A549 (cell line): ENCODE measurements at regions not wholly inside any gene's neighbourhood (a gene's known extent, or its start where the extent isn't known, plus 50 kb on each side); places are given as distances from the start of the nearest gene placed in this dataset.

ENCODE experiments used
- ATAC-seq, 2 experiments: fragments of 200-7000 bp in 1 of 2; fragments of >200 bp in 1 of 2; cut with Nextera tagmentation in 1 of 2; cut with Tn5 transposase in 1 of 2; 3 replicates each; pipeline versions ENCODE4 v1.8.0 to v1.9.1; 2018 to 2020; ENCODE audit warnings: mild to moderate bottlenecking in 1 of 2, moderate library complexity in 1 of 2
- CTCF ChIA-PET: fragments of 300-600 bp; sonication (Branson Sonifier 250); formaldehyde crosslinking; extraction: SDS; loops from one replicate; lab custom pipeline; 2021; ENCODE audit warnings: antibody characterized with exemption, inconsistent platforms; lab: Yijun Ruan, JAX
- POLR2A ChIA-PET: fragments of 350-600 bp; formaldehyde crosslinking; extraction: SDS; loops from one replicate; lab custom pipeline; 2021; ENCODE audit warnings: antibody characterized with exemption, inconsistent platforms; lab: Yijun Ruan, JAX
- DNase-seq, 2 experiments: peaks; one replicate each; pipeline versions ENCODE4 v3.0.0 to v3.0.0-alpha.2; 2011 to 2016; ENCODE audit warnings: low read depth in 1 of 2, low spot score in 1 of 2
- FAIRE-seq: peaks from 2 replicates; lab custom pipeline; 2011; peaks lifted over from hg19 to GRCh38; lab: Jason Lieb, UNC
- H3K27ac ChIP-seq, 2 experiments: fragments of >200 bp; sonication (Bioruptor Twin); formaldehyde crosslinking; 3 replicates each; pipeline ENCODE4 v1.5.1; 2016 to 2017
- H3K4me1 ChIP-seq: fragments of >200 bp; sonication (Bioruptor Twin); formaldehyde crosslinking; 3 replicates; pipeline ENCODE4 v1.6.1; 2016
- H3K4me2 ChIP-seq: fragments of >200 bp; sonication (Bioruptor Twin); formaldehyde crosslinking; 3 replicates; pipeline ENCODE4 v1.6.1; 2016
- H3K4me3 ChIP-seq: fragments of >200 bp; sonication (Bioruptor Twin); formaldehyde crosslinking; 3 replicates; pipeline ENCODE4 v1.5.1; 2016
- H3K9me3 ChIP-seq: fragments of >200 bp; sonication (Bioruptor Twin); formaldehyde crosslinking; 3 replicates; pipeline ENCODE4 v1.6.1; 2016
- BHLHE40 ChIP-seq: IDR thresholded peaks from 2 replicates; pipeline ENCODE4 v1.6.1; 2012; ENCODE audit warnings: low read depth, low read length, inconsistent platforms
- EHF ChIP-seq: fragments of 250-450 bp; sonication (Bioruptor Pico); IDR thresholded peaks from 2 replicates; pipeline ENCODE4 v1.5.0; 2020; ENCODE audit warnings: mild to moderate bottlenecking
- EHMT2 ChIP-seq: fragments of 200-600 bp; sonication (generic); IDR thresholded peaks from 2 replicates; pipeline ENCODE4 v1.6.1; 2016; ENCODE audit warnings: antibody characterized with exemption, low read depth, mild to moderate bottlenecking, moderate library complexity
- EP300 ChIP-seq, 2 experiments: fragments of >200 bp; sonication (Bioruptor Twin); formaldehyde crosslinking; IDR thresholded peaks; 2 replicates in 1 of 2; 3 replicates in 1 of 2; pipeline ENCODE4 v1.6.1; 2016 to 2017
- FOSL2 ChIP-seq, 2 experiments: fragments of 450-650 bp in 1 of 2; fragments of >200 bp in 1 of 2; sonication (Bioruptor Twin) in 1 of 2; formaldehyde crosslinking; IDR thresholded peaks; 2 replicates each; pipeline versions ENCODE4 v1.5.0 to v1.6.1; 2016 to 2020; ENCODE audit warnings: mild to moderate bottlenecking in 1 of 2, moderate library complexity in 1 of 2
- FOXS1 ChIP-seq: fragments of 250-450 bp; sonication (Bioruptor Pico); IDR thresholded peaks from 2 replicates; pipeline ENCODE4 v1.5.0; 2020; ENCODE audit warnings: mild to moderate bottlenecking, moderate library complexity
- HOXB13 ChIP-seq: fragments of 250-450 bp; sonication (Bioruptor Pico); IDR thresholded peaks from 2 replicates; pipeline ENCODE4 v1.5.0; 2020; ENCODE audit warnings: low read depth, mild to moderate bottlenecking, moderate library complexity
- MAZ ChIP-seq: fragments of 150-350 bp; IDR thresholded peaks from 2 replicates; pipeline ENCODE4 v1.6.1; 2014; ENCODE audit warnings: antibody characterized with exemption, low read depth, low read length, borderline replicate concordance
- MYC ChIP-seq: IDR thresholded peaks from 2 replicates; pipeline ENCODE4 v1.6.1; 2012; ENCODE audit warnings: mild to moderate bottlenecking, inconsistent platforms, low read length, improper control_type of control experiment, borderline replicate concordance
- PHF8 ChIP-seq: fragments of 200-600 bp; sonication (generic); IDR thresholded peaks from 2 replicates; pipeline ENCODE4 v1.6.1; 2016; ENCODE audit warnings: low read depth, mild to moderate bottlenecking, antibody characterized with exemption, moderate library complexity, borderline replicate concordance
- POLR2AphosphoS2 ChIP-seq: conservative IDR thresholded peaks from 2 replicates; pipeline ENCODE4 v1.6.1; 2012; ENCODE audit warnings: low read length, improper control_type of control experiment, inconsistent platforms
- RAD21 ChIP-seq, 2 experiments: fragments of >200 bp in 1 of 2; sonication (Bioruptor Twin) in 1 of 2; formaldehyde crosslinking in 1 of 2; IDR thresholded peaks in 1 of 2; conservative IDR thresholded peaks in 1 of 2; 2 replicates in 1 of 2; 3 replicates in 1 of 2; pipeline ENCODE4 v1.6.1; 2012 to 2018; ENCODE audit warnings: inconsistent platforms in 1 of 2
- RFX5 ChIP-seq: fragments of 450-650 bp; IDR thresholded peaks from 2 replicates; pipeline ENCODE4 v1.7.1; 2014; ENCODE audit warnings: antibody characterized with exemption, mild to moderate bottlenecking, moderate library complexity
- RNF2 ChIP-seq: fragments of 200-600 bp; sonication (generic); IDR thresholded peaks from 2 replicates; pipeline ENCODE4 v1.6.1; 2016; ENCODE audit warnings: low read depth, mild to moderate bottlenecking, antibody characterized with exemption, moderate library complexity, borderline replicate concordance
- SMC3 ChIP-seq: fragments of >200 bp; sonication (Bioruptor Twin); formaldehyde crosslinking; IDR thresholded peaks from 3 replicates; pipeline ENCODE4 v1.6.1; 2018; ENCODE audit warnings: inconsistent platforms
- SREBF2 ChIP-seq: fragments of 450-650 bp; IDR thresholded peaks from 2 replicates; pipeline ENCODE4 v1.6.1; 2014; ENCODE audit warnings: mild to moderate bottlenecking, moderate library complexity
- ZC3H11A ChIP-seq: fragments of 450-650 bp; IDR thresholded peaks from 2 replicates; pipeline ENCODE4 v1.6.1; 2014; ENCODE audit warnings: antibody characterized with exemption, mild to moderate bottlenecking
- ZNF302 ChIP-seq: fragments of 250-450 bp; sonication (Bioruptor Pico); IDR thresholded peaks from 2 replicates; pipeline ENCODE4 v1.9.0; 2021; ENCODE audit warnings: inconsistent platforms, mild to moderate bottlenecking, moderate library complexity
- WGBS: methylation state at CpG from one replicate; pipeline ENCODE4 v1.1.6; 2017; ENCODE audit errors: missing lambda C conversion rate; 5-methylcytosine and 5-hydroxymethylcytosine counted together
- TF ChIP-seq, protein P1 (sequence below): IDR thresholded peaks from 2 replicates; pipeline ENCODE4 v1.6.1; 2012
- TF ChIP-seq, protein P2 (sequence below): fragments of >200 bp; sonication (Bioruptor Twin); formaldehyde crosslinking; IDR thresholded peaks from 2 replicates; pipeline ENCODE4 v1.6.1; 2016
- TF ChIP-seq, protein P3 (sequence below): IDR thresholded peaks from 2 replicates; pipeline ENCODE4 v1.6.1; 2012; ENCODE audit warnings: low read depth, borderline replicate concordance
- TF ChIP-seq, protein P4 (sequence below): fragments of >200 bp; sonication (Bioruptor Twin); formaldehyde crosslinking; IDR thresholded peaks from 3 replicates; pipeline ENCODE4 v1.5.1; 2016
- TF ChIP-seq, protein P5 (sequence below): fragments of 150-350 bp; IDR thresholded peaks from 2 replicates; pipeline ENCODE4 v1.6.1; 2014; ENCODE audit warnings: low read depth, mild to moderate bottlenecking, low read length

DNA sequence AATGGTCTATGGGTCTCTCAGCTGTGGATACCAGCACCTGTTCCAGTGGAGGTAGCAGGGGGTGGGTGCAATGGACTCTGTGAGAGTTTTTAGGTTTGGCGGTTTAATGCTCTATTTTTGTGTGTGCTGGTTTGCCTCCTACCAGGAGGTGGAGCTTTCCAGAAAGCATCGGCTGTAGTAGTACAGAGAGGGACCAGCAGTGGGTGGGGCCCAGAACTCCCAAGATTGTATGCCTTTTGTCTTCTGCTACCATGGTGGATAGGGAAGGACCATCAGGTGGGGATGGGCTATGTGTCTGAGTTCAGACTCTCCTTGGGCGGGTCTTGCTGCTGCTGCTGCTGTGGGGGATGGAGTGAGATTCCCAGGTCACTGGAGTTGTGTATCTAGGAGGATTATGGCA is 557.2 kb upstream of the GRID2 start (continued):
- TF ChIP-seq, protein P1, sequence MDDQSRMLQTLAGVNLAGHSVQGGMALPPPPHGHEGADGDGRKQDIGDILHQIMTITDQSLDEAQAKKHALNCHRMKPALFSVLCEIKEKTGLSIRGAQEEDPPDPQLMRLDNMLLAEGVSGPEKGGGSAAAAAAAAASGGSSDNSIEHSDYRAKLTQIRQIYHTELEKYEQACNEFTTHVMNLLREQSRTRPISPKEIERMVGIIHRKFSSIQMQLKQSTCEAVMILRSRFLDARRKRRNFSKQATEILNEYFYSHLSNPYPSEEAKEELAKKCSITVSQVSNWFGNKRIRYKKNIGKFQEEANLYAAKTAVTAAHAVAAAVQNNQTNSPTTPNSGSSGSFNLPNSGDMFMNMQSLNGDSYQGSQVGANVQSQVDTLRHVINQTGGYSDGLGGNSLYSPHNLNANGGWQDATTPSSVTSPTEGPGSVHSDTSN = no peak
- TF ChIP-seq ZC3H11A (no peak), RNF2 (no peak), SMC3 (no peak)
- TF ChIP-seq, all 56 proteins: peak for 0

DNA sequence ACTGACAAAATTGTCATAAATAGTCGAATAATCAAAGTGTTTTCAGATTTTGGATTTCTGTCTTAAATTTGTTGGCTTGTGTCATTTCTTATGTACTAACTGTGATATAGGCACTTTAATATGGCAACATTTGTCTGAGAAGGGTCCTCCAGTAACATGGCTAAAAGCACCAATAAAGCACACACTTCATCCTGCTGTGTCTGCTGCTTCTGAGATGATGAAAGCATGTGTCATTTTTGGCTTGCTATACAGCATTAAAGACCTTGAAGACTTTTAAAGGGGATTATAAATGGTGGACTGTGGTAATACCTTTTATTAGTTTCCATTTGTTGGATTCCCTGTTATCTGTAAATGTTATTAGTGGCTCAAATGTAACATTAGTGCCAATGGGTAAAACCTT is 551.8 kb upstream of the GRID2 start:
- 5% methylated on average over 1 of the region's 1 CpG for WGBS
- CTCF ChIA-PET = no interaction called here
- no peak for ATAC-seq

DNA sequence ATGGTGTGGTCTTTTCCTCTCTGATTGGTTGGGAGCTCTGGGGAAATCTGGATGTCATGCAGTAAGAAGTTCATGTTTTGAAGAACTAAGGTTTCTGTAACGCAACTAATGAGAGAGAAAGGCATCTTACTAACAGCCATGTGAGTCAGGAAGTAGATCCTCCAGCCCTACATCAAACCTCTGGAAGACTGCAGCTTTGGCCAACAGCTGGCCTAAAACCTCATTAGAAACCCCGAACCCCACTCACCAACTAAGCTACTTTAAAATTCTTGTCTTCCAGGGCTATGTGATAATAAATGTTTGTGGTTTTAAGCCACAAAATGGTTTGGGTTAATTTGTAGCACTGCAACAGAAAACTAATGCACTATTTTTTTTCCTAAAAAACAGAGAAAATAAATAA is 549.0 kb upstream of the GRID2 start:
- CTCF ChIA-PET = interaction anchor here (1.4 kb wide), 1 partner anchor 13 kb away, joined by 3 read pairs; no protein-coding TSS in a partner anchor

More for the DNA sequence above, 551.8 kb upstream of the GRID2 start:
- H3K4me3 ChIP-seq = no peak overlapping the region
- no peak overlapping the region for H3K27ac ChIP-seq
- FAIRE-seq (no peak), DNase-seq (no peak)
- H3K4me1 ChIP-seq = no peaks in the 10 kb centered on the region
- H3K4me2 ChIP-seq = no peak overlapping the region
- POLR2A ChIA-PET = no interaction called here
- H3K9me3 ChIP-seq = no peaks in the 10 kb centered on the region
- TF ChIP-seq ZNF302 (no peak), ZC3H11A (no peak), HOXB13 (CRISPR knock-in tag) (no peak), EHF (no peak), FOSL2 (IDR thresholded peaks at IDR 0.05) (no peak), FOSL2 (CRISPR knock-in tag; IDR thresholded peaks at IDR 0.05) (no peak), SREBF2 (no peak), RNF2 (no peak), PHF8 (no peak), POLR2AphosphoS2 (no peak), EHMT2 (no peak), FOXS1 (CRISPR knock-in tag) (no peak), MYC (no peak)
- TF ChIP-seq, protein P2, sequence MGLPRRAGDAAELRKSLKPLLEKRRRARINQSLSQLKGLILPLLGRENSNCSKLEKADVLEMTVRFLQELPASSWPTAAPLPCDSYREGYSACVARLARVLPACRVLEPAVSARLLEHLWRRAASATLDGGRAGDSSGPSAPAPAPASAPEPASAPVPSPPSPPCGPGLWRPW = no peak
- TF ChIP-seq, protein P3, sequence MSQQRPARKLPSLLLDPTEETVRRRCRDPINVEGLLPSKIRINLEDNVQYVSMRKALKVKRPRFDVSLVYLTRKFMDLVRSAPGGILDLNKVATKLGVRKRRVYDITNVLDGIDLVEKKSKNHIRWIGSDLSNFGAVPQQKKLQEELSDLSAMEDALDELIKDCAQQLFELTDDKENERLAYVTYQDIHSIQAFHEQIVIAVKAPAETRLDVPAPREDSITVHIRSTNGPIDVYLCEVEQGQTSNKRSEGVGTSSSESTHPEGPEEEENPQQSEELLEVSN = no peak
- TF ChIP-seq, protein P4, sequence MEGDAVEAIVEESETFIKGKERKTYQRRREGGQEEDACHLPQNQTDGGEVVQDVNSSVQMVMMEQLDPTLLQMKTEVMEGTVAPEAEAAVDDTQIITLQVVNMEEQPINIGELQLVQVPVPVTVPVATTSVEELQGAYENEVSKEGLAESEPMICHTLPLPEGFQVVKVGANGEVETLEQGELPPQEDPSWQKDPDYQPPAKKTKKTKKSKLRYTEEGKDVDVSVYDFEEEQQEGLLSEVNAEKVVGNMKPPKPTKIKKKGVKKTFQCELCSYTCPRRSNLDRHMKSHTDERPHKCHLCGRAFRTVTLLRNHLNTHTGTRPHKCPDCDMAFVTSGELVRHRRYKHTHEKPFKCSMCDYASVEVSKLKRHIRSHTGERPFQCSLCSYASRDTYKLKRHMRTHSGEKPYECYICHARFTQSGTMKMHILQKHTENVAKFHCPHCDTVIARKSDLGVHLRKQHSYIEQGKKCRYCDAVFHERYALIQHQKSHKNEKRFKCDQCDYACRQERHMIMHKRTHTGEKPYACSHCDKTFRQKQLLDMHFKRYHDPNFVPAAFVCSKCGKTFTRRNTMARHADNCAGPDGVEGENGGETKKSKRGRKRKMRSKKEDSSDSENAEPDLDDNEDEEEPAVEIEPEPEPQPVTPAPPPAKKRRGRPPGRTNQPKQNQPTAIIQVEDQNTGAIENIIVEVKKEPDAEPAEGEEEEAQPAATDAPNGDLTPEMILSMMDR = no peak
- TF ChIP-seq, protein P5, sequence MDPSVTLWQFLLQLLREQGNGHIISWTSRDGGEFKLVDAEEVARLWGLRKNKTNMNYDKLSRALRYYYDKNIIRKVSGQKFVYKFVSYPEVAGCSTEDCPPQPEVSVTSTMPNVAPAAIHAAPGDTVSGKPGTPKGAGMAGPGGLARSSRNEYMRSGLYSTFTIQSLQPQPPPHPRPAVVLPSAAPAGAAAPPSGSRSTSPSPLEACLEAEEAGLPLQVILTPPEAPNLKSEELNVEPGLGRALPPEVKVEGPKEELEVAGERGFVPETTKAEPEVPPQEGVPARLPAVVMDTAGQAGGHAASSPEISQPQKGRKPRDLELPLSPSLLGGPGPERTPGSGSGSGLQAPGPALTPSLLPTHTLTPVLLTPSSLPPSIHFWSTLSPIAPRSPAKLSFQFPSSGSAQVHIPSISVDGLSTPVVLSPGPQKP = no peak
- TF ChIP-seq, all 56 proteins: peak for 0

More for the DNA sequence above, 549.0 kb upstream of the GRID2 start:
- no peak for DNase-seq
- TF ChIP-seq RFX5 (no peak), SREBF2 (no peak), MAZ (no peak), BHLHE40 (no peak), RAD21 (conservative IDR thresholded peaks at IDR 0.05 in 1 of 2, IDR thresholded peaks at IDR 0.05 in 1 of 2) (no peak), EP300 (IDR thresholded peaks at IDR 0.05) (no peak)
- TF ChIP-seq, protein P3 = no peak
- no peak for ATAC-seq
- Histone ChIP-seq H3K4me2 (no peak overlapping the region), H3K4me1 (no peaks in the 10 kb centered on the region), H3K9me3 (no peaks in the 10 kb centered on the region), H3K27ac (no peak overlapping the region), H3K4me3 (no peak overlapping the region)
- no peak for FAIRE-seq
- POLR2A ChIA-PET = no interaction called here
- 15% methylated on average over 2 of the region's 2 CpGs for WGBS
